ENCODE measurements at regions not wholly inside any gene's neighbourhood (a gene's known extent, or its start where the extent isn't known, plus 50 kb on each side); places are given as distances from the start of the nearest gene placed in this dataset.

- no peak for TF ChIP-seq CTCF (IDR thresholded peaks at IDR 0.05)
- no peak for TF ChIP-seq EP300 (IDR thresholded peaks at IDR 0.05; ENCODE audit: low read depth)
- TF ChIP-seq POLR2A (IDR thresholded peaks at IDR 0.05) = no peak
Measured at GRCh38 chr3:195007151-195007550, 263.8 kb downstream of the XXYLT1 start.

Data from transverse colon (tissue), 3 donors.